ENCODE measurements at regions not wholly inside any gene's neighbourhood (a gene's known extent, or its start where the extent isn't known, plus 50 kb on each side); places are given as distances from the start of the nearest gene placed in this dataset.

DNA sequence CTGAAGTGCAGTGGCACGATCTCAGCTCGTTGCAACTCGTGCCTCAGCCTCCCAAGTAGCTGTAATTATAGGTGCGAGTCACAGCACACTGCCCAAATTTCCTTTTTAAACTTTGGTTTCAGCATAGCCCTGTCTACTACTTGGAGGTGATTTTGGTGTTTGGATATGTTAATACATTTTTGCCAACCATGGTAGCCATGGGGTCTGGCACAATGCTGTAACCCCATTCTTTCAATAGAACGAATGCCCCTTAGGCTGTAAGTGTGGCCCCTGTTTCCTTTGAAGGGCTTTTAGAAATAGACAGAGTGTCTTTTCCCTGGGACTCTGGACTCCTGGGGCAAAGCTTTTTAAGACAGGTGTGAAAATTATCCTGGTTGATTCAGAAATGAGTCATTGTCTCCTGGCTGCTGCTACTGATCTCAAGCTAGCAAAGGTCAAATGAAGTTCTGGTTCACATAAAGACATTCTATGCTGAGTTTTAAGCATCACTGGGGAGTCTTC is 141.1 kb upstream of the RUNX1 start:
- Histone ChIP-seq H3K4me1 (ENCODE audit: control insufficient read depth, insufficient read depth, low read length) (no peaks in the 10 kb centered on the region), H3K9me3 (ENCODE audit: control insufficient read depth, insufficient read depth, low read depth, low read length) (no peaks in the 10 kb centered on the region), H3K27ac (ENCODE audit: extremely low read depth, low read depth, low read length) (no peak overlapping the region), H3K36me3 (ENCODE audit: control insufficient read depth in 2 of 2, insufficient read depth in 1 of 2, low read length in 2 of 2) (no peaks in the 10 kb centered on the region), H3K4me3 (ENCODE audit: low read depth, low read length) (no peak overlapping the region)
- ChIA-PET CTCF (interaction anchor here (0.7 to 1.3 kb wide), 3 partner anchors 10 to 108 kb away, joined by 3 read pairs; no protein-coding TSS in a partner anchor), POLR2A (no interaction called here)
- TF ChIP-seq, protein P1, sequence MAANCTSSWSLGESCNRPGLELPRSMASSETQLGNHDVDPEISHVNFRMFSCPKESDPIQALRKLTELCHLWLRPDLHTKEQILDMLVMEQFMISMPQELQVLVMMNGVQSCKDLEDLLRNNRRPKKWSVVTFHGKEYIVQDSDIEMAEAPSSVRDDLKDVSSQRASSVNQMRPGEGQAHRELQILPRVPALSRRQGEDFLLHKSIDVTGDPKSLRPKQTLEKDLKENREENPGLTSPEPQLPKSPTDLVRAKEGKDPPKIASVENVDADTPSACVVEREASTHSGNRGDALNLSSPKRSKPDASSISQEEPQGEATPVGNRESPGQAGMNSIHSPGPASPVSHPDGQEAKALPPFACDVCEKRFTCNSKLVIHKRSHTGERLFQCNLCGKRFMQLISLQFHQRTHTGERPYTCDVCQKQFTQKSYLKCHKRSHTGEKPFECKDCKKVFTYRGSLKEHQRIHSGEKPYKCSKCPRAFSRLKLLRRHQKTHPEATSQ (tag by site-specific recombination; IDR thresholded peaks at IDR 0.05), result no peak
- TF ChIP-seq GLIS1 (tag by site-specific recombination; IDR thresholded peaks at IDR 0.05), result peak; percentile 30; the same call in 1 of the 2 replicates
- TF ChIP-seq, protein P2, sequence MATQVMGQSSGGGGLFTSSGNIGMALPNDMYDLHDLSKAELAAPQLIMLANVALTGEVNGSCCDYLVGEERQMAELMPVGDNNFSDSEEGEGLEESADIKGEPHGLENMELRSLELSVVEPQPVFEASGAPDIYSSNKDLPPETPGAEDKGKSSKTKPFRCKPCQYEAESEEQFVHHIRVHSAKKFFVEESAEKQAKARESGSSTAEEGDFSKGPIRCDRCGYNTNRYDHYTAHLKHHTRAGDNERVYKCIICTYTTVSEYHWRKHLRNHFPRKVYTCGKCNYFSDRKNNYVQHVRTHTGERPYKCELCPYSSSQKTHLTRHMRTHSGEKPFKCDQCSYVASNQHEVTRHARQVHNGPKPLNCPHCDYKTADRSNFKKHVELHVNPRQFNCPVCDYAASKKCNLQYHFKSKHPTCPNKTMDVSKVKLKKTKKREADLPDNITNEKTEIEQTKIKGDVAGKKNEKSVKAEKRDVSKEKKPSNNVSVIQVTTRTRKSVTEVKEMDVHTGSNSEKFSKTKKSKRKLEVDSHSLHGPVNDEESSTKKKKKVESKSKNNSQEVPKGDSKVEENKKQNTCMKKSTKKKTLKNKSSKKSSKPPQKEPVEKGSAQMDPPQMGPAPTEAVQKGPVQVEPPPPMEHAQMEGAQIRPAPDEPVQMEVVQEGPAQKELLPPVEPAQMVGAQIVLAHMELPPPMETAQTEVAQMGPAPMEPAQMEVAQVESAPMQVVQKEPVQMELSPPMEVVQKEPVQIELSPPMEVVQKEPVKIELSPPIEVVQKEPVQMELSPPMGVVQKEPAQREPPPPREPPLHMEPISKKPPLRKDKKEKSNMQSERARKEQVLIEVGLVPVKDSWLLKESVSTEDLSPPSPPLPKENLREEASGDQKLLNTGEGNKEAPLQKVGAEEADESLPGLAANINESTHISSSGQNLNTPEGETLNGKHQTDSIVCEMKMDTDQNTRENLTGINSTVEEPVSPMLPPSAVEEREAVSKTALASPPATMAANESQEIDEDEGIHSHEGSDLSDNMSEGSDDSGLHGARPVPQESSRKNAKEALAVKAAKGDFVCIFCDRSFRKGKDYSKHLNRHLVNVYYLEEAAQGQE (tag by site-specific recombination; IDR thresholded peaks at IDR 0.05), result no peak
- TF ChIP-seq SP7 (tag by site-specific recombination; IDR thresholded peaks at IDR 0.05), result peak; percentile 29; the same call in 1 of the 2 replicates
- TF ChIP-seq OSR2 (tag by site-specific recombination; IDR thresholded peaks at IDR 0.05), result peak; percentile 9; the same call in 1 of the 2 replicates
- TF ChIP-seq GLI4 (tag by site-specific recombination; IDR thresholded peaks at IDR 0.05), result no peak

DNA sequence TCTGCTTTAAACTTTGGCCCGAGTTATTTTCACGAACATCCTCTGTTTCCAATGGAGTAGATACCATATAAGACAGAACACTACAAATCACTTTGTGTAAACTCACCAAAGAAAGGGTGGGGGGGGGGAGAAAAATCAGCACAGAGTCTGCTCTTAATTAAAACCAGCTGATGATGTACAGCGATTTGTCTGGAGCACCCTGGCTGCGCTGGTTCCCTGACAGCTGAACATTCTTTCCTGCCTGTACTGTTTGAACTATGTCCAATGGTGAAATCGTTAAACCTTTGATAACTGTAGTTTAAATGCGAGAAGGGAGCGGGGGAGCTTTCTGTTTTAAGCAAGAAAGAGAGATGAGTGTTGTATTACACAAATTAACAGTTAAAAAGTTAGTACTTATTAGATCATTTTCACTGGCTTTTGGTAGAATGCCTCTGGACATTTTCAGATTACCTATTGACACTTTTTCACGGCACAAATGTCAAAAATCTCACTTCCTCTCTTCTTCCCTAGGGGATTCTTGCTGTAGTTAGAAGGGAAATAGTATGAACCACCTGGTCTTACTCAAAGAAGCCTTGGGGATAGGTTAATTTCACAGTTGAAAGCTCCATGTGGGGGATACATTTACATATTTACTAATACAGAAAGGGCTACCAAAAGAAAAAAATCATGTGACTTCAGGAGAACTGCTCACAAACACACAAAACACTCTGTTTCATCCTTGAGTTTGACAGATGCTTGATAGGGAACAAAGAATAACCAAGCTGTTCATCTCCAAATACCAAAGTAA is 140.2 kb upstream of the RUNX1 start:
- TF ChIP-seq, protein P3, sequence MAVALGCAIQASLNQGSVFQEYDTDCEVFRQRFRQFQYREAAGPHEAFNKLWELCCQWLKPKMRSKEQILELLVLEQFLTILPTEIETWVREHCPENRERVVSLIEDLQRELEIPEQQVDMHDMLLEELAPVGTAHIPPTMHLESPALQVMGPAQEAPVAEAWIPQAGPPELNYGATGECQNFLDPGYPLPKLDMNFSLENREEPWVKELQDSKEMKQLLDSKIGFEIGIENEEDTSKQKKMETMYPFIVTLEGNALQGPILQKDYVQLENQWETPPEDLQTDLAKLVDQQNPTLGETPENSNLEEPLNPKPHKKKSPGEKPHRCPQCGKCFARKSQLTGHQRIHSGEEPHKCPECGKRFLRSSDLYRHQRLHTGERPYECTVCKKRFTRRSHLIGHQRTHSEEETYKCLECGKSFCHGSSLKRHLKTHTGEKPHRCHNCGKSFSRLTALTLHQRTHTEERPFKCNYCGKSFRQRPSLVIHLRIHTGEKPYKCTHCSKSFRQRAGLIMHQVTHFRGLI (tag by site-specific recombination; IDR thresholded peaks at IDR 0.05), result no peak
- no peak for TF ChIP-seq ZNF248 (tag by site-specific recombination; IDR thresholded peaks at IDR 0.05)
- TF ChIP-seq GLI4 (tag by site-specific recombination; IDR thresholded peaks at IDR 0.05), result no peak
- no peak for TF ChIP-seq GFI1B (tag by site-specific recombination; IDR thresholded peaks at IDR 0.05)
- TF ChIP-seq ZNF140 (tag by site-specific recombination; IDR thresholded peaks at IDR 0.05), result no peak
- no peak for TF ChIP-seq ZNF354C (tag by site-specific recombination; IDR thresholded peaks at IDR 0.05; ENCODE audit: borderline replicate concordance, low read depth)
- TF ChIP-seq ZBTB8A (tag by site-specific recombination; IDR thresholded peaks at IDR 0.05), result no peak
- TF ChIP-seq ZNF223 (tag by site-specific recombination; IDR thresholded peaks at IDR 0.05), result no peak
- TF ChIP-seq ZNF169 (tag by site-specific recombination; IDR thresholded peaks at IDR 0.05), result no peak
- no peak for TF ChIP-seq ZNF274 (IDR thresholded peaks at IDR 0.05; ENCODE audit: low read length)
- no peak for TF ChIP-seq ZNF274 (tag by site-specific recombination; IDR thresholded peaks at IDR 0.05; ENCODE audit: borderline replicate concordance)
- TF ChIP-seq, protein P4, sequence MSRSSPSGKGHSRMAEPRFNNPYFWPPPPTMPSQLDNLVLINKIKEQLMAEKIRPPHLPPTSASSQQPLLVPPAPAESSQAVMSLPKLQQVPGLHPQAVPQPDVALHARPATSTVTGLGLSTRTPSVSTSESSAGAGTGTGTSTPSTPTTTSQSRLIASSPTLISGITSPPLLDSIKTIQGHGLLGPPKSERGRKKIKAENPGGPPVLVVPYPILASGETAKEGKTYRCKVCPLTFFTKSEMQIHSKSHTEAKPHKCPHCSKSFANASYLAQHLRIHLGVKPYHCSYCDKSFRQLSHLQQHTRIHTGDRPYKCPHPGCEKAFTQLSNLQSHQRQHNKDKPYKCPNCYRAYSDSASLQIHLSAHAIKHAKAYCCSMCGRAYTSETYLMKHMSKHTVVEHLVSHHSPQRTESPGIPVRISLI (tag by site-specific recombination; IDR thresholded peaks at IDR 0.05), result no peak
- no peak for TF ChIP-seq ZNF791 (tag by site-specific recombination; IDR thresholded peaks at IDR 0.05)
- no peak for TF ChIP-seq ZEB2 (tag by site-specific recombination; IDR thresholded peaks at IDR 0.05)
- TF ChIP-seq ZIC2 (tag by site-specific recombination; IDR thresholded peaks at IDR 0.05), result no peak
- no peak for TF ChIP-seq ZNF658 (tag by site-specific recombination; IDR thresholded peaks at IDR 0.05)
- TF ChIP-seq ZBTB7A (tag by site-specific recombination; IDR thresholded peaks at IDR 0.05; ENCODE audit: low read depth), result no peak
- TF ChIP-seq, protein P5, sequence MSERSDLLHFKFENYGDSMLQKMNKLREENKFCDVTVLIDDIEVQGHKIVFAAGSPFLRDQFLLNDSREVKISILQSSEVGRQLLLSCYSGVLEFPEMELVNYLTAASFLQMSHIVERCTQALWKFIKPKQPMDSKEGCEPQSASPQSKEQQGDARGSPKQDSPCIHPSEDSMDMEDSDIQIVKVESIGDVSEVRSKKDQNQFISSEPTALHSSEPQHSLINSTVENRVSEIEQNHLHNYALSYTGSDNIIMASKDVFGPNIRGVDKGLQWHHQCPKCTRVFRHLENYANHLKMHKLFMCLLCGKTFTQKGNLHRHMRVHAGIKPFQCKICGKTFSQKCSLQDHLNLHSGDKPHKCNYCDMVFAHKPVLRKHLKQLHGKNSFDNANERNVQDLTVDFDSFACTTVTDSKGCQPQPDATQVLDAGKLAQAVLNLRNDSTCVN (tag by site-specific recombination; optimal IDR thresholded peaks at IDR 0.05), result no peak
- TF ChIP-seq ZNF24 (tag by site-specific recombination; IDR thresholded peaks at IDR 0.05), result no peak
- Histone ChIP-seq H3K4me3 (ENCODE audit: low read depth, low read length) (no peak overlapping the region), H3K4me1 (ENCODE audit: control insufficient read depth, insufficient read depth, low read length) (no peaks in the 10 kb centered on the region), H3K27ac (ENCODE audit: extremely low read depth, low read depth, low read length) (no peak overlapping the region), H3K9me3 (ENCODE audit: control insufficient read depth, insufficient read depth, low read depth, low read length) (no peaks in the 10 kb centered on the region), H3K36me3 (ENCODE audit: control insufficient read depth in 2 of 2, insufficient read depth in 1 of 2, low read length in 2 of 2) (no peaks in the 10 kb centered on the region)
- ChIA-PET POLR2A (no interaction called here), CTCF (interaction anchor here (0.7 to 1.1 kb wide), 5 partner anchors 9 to 745 kb away, joined by 3 to 4 read pairs (median 3); no protein-coding TSS in a partner anchor)

Data from HEK293 (cell line).